ENCODE measurements at regions not wholly inside any gene's neighbourhood (a gene's known extent, or its start where the extent isn't known, plus 50 kb on each side); places are given as distances from the start of the nearest gene placed in this dataset.

GRCh38 chr13:33392794-33393405, 107.3 kb upstream of the STARD13 start:
- TF ChIP-seq CTCF (IDR thresholded peaks at IDR 0.05; ENCODE audit: borderline replicate concordance, insufficient read depth, low read depth, low read length), result no peak

GRCh38 chr13:33394294-33394932, 108.9 kb upstream of the STARD13 start:
- no peak overlapping the region for H3K4me3 ChIP-seq (ENCODE audit: low read depth, low read length)
- no peak for TF ChIP-seq CTCF (IDR thresholded peaks at IDR 0.05; ENCODE audit: borderline replicate concordance, insufficient read depth, low read depth, low read length)

More at GRCh38 chr13:33392794-33393405, 107.3 kb upstream of the STARD13 start:
- no peak overlapping the region for H3K4me3 ChIP-seq (ENCODE audit: low read depth, low read length)

- TF ChIP-seq CTCF (IDR thresholded peaks at IDR 0.05; ENCODE audit: borderline replicate concordance, insufficient read depth, low read depth, low read length), result no peak
Measured at GRCh38 chr13:33401238-33401637, 115.7 kb upstream of the STARD13 start.

GRCh38 chr13:33402975-33403374, 117.4 kb upstream of the STARD13 start:
- no peak overlapping the region for H3K4me3 ChIP-seq (ENCODE audit: low read depth, low read length)
- TF ChIP-seq CTCF (IDR thresholded peaks at IDR 0.05; ENCODE audit: borderline replicate concordance, insufficient read depth, low read depth, low read length), result no peak

More at GRCh38 chr13:33401238-33401637, 115.7 kb upstream of the STARD13 start:
- no peak overlapping the region for H3K4me3 ChIP-seq (ENCODE audit: low read depth, low read length)

GRCh38 chr13:33403807-33404362, 118.3 kb upstream of the STARD13 start:
- TF ChIP-seq CTCF (IDR thresholded peaks at IDR 0.05; ENCODE audit: borderline replicate concordance, insufficient read depth, low read depth, low read length), result no peak
- H3K4me3 ChIP-seq (ENCODE audit: low read depth, low read length), result no peak overlapping the region

- TF ChIP-seq CTCF (IDR thresholded peaks at IDR 0.05; ENCODE audit: borderline replicate concordance, insufficient read depth, low read depth, low read length), result no peak
- H3K4me3 ChIP-seq (ENCODE audit: low read depth, low read length), result no peak overlapping the region
Measured at GRCh38 chr13:33405371-33405770, 119.8 kb upstream of the STARD13 start.

All from GM12875 (cell line).